Uterus (tissue), 2 donors: ENCODE measurements at regions not wholly inside any gene's neighbourhood (a gene's known extent, or its start where the extent isn't known, plus 50 kb on each side); places are given as distances from the start of the nearest gene placed in this dataset.
"Not testable (repeated sequence)": the region's sequence is repeated elsewhere in the genome, so short reads cannot be mapped to it uniquely, and the experiment has no call there.

Experiments used
- CTCF ChIP-seq, 4 experiments: fragments of 200-600 bp in 2 of 4; fragments of 450-650 bp in 2 of 4; sonication (generic) in 2 of 4; IDR thresholded peaks; one replicate each; pipeline ENCODE4 v1.5.1; 2016 to 2019; ENCODE audit warnings: antibody characterized with exemption in 4 of 4, mild to moderate bottlenecking in 2 of 4, moderate library complexity in 1 of 4
- POLR2A ChIP-seq, 2 donors: fragments of 450-650 bp; IDR thresholded peaks; one replicate each; pipeline ENCODE4 v1.6.1; 2016; ENCODE audit warnings: antibody characterized with exemption in 2 of 2, mild to moderate bottlenecking in 1 of 2, moderate library complexity in 1 of 2

DNA sequence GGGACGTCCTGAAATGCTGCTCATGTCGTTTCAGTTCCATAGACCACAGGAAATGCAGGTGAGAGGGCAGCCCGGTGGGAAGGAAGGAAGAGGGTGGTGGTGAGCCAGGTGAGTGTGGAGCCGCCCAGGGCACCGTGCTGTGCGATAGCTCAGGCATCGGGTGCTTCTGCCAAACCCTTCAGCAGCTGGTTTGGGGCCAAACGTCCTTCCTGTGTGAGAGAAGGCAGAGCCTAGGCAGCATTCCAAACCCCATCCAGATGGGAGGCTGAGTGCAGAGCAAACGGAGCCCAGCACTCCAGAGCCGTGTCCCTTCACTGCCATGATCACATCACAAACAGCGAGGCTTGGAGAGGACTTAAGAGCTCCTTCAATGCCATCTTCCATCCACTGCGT lies 65.1 kb upstream of the SAMD11 start:
- not testable (repeated sequence) for TF ChIP-seq CTCF, POLR2A (IDR thresholded peaks at IDR 0.05)
